BLaER1 treated with 17β-estradiol and CSF1 and Interleukin-3, amounts not matched to agents 10 nM and 100 nM (cell line): ENCODE measurements at regions not wholly inside any gene's neighbourhood (a gene's known extent, or its start where the extent isn't known, plus 50 kb on each side); places are given as distances from the start of the nearest gene placed in this dataset.
A peak's percentile ranks its signal among the peaks of the same experiment; 100 is the strongest.

Experiments used
- H3K27ac ChIP-seq, 11 experiments: shearing (Covaris generic); formaldehyde crosslinking; 2 replicates each; pipeline ENCODE4 v1.8.1; 2022
- H3K27me3 ChIP-seq, 11 experiments: shearing (Covaris generic); formaldehyde crosslinking; 2 replicates each; pipeline ENCODE4 v1.8.1; 2022
- H3K36me3 ChIP-seq, 11 experiments: shearing (Covaris generic); formaldehyde crosslinking; 2 replicates each; pipeline ENCODE4 v1.8.1; 2022
- H3K4me1 ChIP-seq, 10 experiments: shearing (Covaris generic); formaldehyde crosslinking; 2 replicates each; pipeline ENCODE4 v1.8.1; 2022
- H3K4me2 ChIP-seq, 11 experiments: shearing (Covaris generic); formaldehyde crosslinking; 2 replicates each; pipeline ENCODE4 v1.8.1; 2022
- H3K4me3 ChIP-seq, 10 experiments: shearing (Covaris generic); formaldehyde crosslinking; 2 replicates each; pipeline ENCODE4 v1.8.1; 2022
- H3K9ac ChIP-seq, 11 experiments: shearing (Covaris generic); formaldehyde crosslinking; 2 replicates each; pipeline ENCODE4 v1.8.1; 2022
- H3K9me3 ChIP-seq, 11 experiments: shearing (Covaris generic); formaldehyde crosslinking; replicated peaks in 1 of 11; 2 replicates each; pipeline ENCODE4 v1.8.1; 2022
- H4K20me1 ChIP-seq, 11 experiments: shearing (Covaris generic); formaldehyde crosslinking; 2 replicates each; pipeline ENCODE4 v1.8.1; 2022
- Cebpa-rat ChIP-seq, 11 experiments: shearing (Covaris generic); IDR thresholded peaks; 2 replicates each; pipeline ENCODE4 v1.8.1; 2022

DNA sequence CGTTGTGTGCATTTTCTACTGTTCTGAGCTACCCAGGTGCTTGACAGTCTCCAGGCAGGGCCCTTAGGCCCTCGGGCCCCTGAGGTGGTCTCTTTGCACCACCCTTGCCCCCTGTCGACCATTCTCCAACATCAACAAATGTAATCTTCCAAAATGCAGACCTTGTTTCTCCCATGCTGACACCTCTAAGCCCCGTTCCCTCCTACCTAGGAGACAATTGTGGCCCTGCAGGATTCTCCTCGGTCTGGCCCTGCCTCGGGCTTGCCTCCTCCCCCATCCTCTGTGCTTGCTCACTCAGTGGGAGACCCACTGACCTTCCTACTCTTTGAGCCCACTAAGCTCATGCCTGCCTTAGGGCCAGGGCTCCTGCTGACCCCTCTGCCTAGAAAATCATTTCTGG, 104.2 kb upstream of the TARDBP start:
- peaks cover 37 to 80% (median 66%) of the 10 kb centered on the region in 10 experiments for H3K4me1 ChIP-seq
- H3K9ac ChIP-seq: no peak overlapping the region; a peak in 1 of 22 replicates
- H3K27me3 ChIP-seq: peaks cover 19 to 54% (median 29%) of the 10 kb centered on the region in 11 experiments
- no peaks in the 10 kb centered on the region for H3K9me3 ChIP-seq
- H3K4me2 ChIP-seq: peak overlapping the region in 6 of 11 experiments; percentile 0 to 44 (median 8); a peak in 3 of 22 replicates
- H4K20me1 ChIP-seq: peaks cover 0 to 19% (median 0%) of the 10 kb centered on the region in 11 experiments; a peak in 6 of 22 replicates
- no peaks in the 10 kb centered on the region for H3K36me3 ChIP-seq
- TF ChIP-seq Cebpa-rat (IDR thresholded peaks at IDR 0.05): no peak
- H3K4me3 ChIP-seq: no peak overlapping the region
- peak overlapping the region in 1 of 11 experiments; percentile 24; a peak in 3 of 22 replicates for H3K27ac ChIP-seq

DNA sequence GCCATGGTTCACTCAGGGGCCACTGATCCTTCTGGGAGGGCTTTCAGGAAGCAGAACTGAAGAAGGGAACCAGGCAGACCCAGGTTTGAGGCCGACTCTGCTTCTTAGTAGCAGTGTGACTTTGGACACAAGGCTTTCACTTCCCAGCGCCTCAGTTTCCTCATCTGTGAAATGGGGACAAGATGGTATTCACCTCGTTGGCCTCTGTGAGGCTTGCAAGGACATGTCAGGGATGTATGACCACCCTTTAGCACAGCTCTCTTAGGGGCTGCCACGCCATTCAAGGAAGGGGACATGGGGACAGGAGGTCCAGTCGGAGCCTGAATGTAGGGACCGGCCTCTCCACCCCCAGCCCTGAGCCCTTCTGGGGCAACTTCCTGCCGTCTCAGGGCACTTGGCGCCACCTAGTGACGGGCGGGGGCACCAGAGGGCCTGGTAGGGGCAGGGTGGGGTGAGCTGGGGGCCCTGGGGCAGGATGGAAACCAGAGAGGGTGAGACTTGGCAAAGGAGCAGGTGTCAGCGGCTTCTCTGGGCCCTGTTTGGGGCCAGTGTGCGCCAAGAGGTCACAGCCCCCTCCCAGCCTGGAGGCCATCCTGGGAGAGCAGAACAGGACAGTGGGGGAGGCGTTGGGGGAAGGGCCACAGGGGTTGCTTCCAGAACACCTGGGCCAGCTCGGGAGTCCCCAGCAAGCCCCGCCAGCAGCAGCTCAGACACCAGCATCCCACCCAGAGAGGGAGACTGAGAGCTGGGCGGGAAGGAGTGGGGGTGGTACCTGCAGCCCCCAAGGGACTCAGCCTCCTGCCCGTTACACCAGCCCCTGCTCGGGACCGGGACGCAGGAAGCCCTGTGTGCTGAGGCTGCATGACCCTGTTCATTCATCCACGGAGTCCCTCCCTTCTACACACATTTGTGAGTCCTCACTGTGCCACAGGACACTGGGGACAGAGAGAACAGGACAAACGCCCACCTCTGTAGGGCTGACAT, 102.5 kb upstream of the TARDBP start:
- Histone ChIP-seq H3K9ac (peak overlapping the region in 9 of 11 experiments; percentile 19 to 56 (median 32); a peak in 12 of 22 replicates), H3K9me3 (no peaks in the 10 kb centered on the region), H3K4me2 (peak overlapping the region; percentile 42 to 96 (median 90); a peak in 21 of 22 replicates), H4K20me1 (peaks cover 0 to 18% (median 0%) of the 10 kb centered on the region in 11 experiments; a peak in 6 of 22 replicates), H3K4me1 (peaks cover 20 to 72% (median 53%) of the 10 kb centered on the region in 10 experiments), H3K27ac (peak overlapping the region in 5 of 11 experiments; percentile 35 to 65 (median 47); a peak in 11 of 22 replicates), H3K27me3 (peaks cover 19 to 61% (median 44%) of the 10 kb centered on the region in 11 experiments), H3K4me3 (no peak overlapping the region), H3K36me3 (no peaks in the 10 kb centered on the region)
- TF ChIP-seq Cebpa-rat (IDR thresholded peaks at IDR 0.05): no peak

DNA sequence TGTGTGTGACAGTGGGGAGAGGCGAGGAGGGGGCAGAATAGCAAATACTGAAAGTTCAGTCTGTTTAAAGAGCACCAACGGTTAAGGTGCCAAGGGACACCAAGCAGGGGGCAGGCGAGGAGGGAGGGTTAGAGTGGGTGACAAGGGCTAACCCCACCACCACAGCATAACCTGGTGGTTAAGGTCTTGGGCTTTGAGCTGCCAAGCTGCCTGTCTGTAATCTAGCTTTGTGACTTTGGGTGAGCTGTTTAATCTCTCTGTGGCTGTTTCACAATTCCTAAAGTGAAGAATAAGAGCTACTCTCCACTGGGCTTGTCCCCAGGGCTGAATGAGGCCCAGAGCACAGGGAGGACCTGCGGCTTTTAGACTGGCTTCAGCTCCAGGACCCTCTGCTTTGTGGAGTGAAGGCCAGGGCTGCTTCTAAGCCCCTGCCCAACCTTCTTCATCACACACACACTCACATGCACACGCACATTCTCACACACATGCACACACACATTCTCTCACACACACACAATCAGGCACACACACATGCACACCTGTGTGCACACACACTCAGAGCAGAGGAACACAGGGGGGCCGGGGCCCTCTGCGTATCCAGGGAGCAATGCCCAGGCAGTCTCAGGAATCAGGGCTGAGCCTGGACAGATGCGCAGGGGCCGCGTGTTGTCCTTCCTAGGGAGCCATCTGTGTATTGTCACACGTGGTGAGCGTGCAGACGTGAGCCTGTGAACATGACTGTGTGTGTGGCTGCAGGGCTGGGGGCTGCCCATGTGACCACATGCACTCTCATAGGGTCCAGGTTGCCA, 101.6 kb upstream of the TARDBP start:
- Histone ChIP-seq H3K27me3 (peaks cover 19 to 65% (median 46%) of the 10 kb centered on the region in 11 experiments), H3K4me3 (no peak overlapping the region), H3K4me2 (peak overlapping the region; percentile 42 to 96 (median 90); a peak in 20 of 22 replicates), H3K36me3 (no peaks in the 10 kb centered on the region), H3K27ac (peak overlapping the region in 3 of 11 experiments; percentile 35 to 65 (median 44); a peak in 5 of 22 replicates), H4K20me1 (peaks cover 0 to 18% (median 0%) of the 10 kb centered on the region in 11 experiments; a peak in 6 of 22 replicates), H3K9ac (peak overlapping the region in 9 of 11 experiments; percentile 11 to 56 (median 25); a peak in 9 of 22 replicates), H3K4me1 (peaks cover 13 to 72% (median 52%) of the 10 kb centered on the region in 10 experiments), H3K9me3 (no peaks in the 10 kb centered on the region)
- TF ChIP-seq Cebpa-rat (IDR thresholded peaks at IDR 0.05): no peak

DNA sequence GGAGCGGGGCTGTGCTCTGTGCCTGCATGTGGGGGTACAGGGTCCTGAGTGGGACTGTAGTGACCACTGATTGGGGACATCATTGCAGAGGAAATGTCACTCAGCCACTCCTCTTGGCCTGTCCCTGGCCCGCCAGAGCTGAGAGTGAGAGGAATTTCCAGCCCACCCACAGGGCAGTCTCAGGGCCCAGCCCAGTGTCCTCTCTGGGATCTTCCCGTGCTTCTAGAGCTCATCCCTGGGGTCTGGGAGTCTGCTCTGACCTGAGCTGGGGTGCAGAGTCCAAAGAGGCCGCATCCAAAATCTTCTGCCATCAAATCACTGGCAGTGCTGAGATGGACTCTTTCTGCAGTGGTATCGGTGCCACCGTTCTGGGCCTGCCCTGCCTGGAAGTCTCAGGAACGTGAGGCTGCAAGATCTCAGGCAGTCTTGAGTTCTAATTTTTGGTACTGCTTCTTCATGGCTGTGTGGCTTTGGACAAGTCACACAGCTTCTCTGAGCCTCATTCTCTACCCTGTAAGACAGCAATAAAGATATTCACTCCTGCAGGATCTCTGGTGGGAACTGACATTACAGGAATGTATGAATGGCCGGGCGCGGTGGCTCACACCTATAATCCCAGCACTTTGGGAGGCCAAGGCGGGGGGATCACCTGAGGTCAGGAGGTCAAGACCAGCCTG, 100.8 kb upstream of the TARDBP start:
- no peak for TF ChIP-seq Cebpa-rat (IDR thresholded peaks at IDR 0.05)
- H3K4me1 ChIP-seq: peaks cover 8 to 72% (median 52%) of the 10 kb centered on the region in 10 experiments; a peak in 19 of 20 replicates
- peaks cover 18 to 65% (median 48%) of the 10 kb centered on the region in 11 experiments for H3K27me3 ChIP-seq
- H3K36me3 ChIP-seq: no peaks in the 10 kb centered on the region
- no peak overlapping the region for H3K9ac ChIP-seq
- no peak overlapping the region for H3K4me3 ChIP-seq
- peaks cover 0 to 18% (median 0%) of the 10 kb centered on the region in 11 experiments; a peak in 6 of 22 replicates for H4K20me1 ChIP-seq
- H3K4me2 ChIP-seq: peak overlapping the region in 6 of 11 experiments; percentile 89 to 96 (median 94); a peak in 9 of 22 replicates
- no peak overlapping the region for H3K27ac ChIP-seq
- H3K9me3 ChIP-seq: no peaks in the 10 kb centered on the region

DNA sequence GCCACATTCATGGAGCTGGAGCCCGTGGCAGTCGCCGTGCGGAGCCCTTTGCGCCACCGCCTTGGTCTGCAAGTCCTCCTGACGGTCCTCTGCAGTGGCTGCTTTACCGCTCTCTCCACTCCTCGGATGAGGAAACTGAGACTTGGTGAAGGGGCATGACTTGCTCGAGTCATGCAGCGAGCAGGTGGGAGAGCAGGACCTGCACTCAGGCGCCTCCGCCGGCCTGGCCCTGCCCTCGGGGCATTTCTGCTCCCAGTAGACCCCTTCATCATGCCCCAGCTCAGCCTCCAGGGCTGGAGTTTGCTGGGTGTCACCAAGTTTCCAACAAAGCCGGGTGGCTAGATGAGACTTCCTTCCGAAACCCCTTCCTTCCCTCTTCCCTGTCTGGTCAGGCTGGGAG, 100.0 kb upstream of the TARDBP start:
- Histone ChIP-seq H3K4me1 (peaks cover 12 to 73% (median 53%) of the 10 kb centered on the region in 10 experiments; a peak in 19 of 20 replicates), H3K36me3 (no peaks in the 10 kb centered on the region), H3K9me3 (no peaks in the 10 kb centered on the region), H3K27ac (no peak overlapping the region), H3K4me3 (no peak overlapping the region), H3K4me2 (no peak overlapping the region), H3K27me3 (peaks cover 11 to 64% (median 45%) of the 10 kb centered on the region in 11 experiments; a peak in 21 of 22 replicates), H3K9ac (no peak overlapping the region), H4K20me1 (peaks cover 0 to 18% (median 0%) of the 10 kb centered on the region in 11 experiments; a peak in 6 of 22 replicates)
- no peak for TF ChIP-seq Cebpa-rat (IDR thresholded peaks at IDR 0.05)

DNA sequence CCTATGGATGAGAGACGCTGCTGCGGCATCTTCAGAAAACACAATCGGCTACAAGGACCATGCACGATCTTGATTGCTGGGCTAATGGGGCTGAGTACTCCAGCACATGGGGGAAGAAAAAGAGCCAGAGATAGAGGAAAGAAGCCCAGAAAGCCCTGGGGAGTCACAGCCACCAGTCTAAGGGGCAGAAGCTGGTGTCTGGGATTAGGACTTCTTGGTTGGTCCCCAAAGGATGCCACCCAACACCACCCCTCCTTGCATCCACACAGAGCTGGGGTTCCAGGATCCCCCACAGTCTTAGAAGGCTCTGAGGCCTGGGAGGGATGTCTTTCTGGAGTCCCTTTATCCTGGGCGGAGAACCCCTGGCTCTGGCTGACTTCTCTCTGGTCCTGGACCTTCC, 98.4 kb upstream of the TARDBP start:
- Histone ChIP-seq H3K9ac (no peak overlapping the region), H3K4me2 (peak overlapping the region in 4 of 11 experiments; percentile 18 to 36 (median 26); a peak in 3 of 22 replicates), H3K9me3 (peaks cover 0 to 2% (median 0%) of the 10 kb centered on the region in 11 experiments; a peak in 3 of 22 replicates), H4K20me1 (peaks cover 0 to 26% (median 6%) of the 10 kb centered on the region in 11 experiments; a peak in 9 of 22 replicates), H3K36me3 (no peaks in the 10 kb centered on the region), H3K4me3 (no peak overlapping the region), H3K4me1 (peaks cover 25 to 78% (median 58%) of the 10 kb centered on the region in 10 experiments), H3K27ac (no peak overlapping the region), H3K27me3 (peaks cover 13 to 53% (median 34%) of the 10 kb centered on the region in 11 experiments; a peak in 21 of 22 replicates)
- no peak for TF ChIP-seq Cebpa-rat (IDR thresholded peaks at IDR 0.05)

DNA sequence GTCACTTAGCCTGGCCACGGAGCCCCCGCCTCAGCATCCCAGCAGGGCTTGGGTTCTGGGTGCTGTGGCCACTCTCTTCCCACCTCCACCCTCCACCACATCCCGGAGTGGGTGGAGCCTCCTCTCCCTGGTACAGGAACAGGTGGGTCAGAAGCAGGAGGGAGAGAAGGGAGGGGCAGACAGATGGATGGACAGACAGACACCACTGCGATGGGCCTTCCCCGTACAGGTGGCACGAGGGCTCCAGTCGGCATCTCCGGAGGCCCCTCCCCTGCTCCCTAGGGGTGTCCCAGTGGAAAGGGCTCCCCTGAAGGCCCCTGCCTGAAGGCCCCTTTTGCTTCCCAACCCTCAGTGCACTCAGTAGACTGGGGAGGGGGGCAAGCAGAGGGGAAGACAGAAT, 96.9 kb upstream of the TARDBP start:
- Histone ChIP-seq H4K20me1 (peaks cover 0 to 19% (median 6%) of the 10 kb centered on the region in 11 experiments; a peak in 9 of 22 replicates), H3K9me3 (peaks cover 0 to 15% (median 6%) of the 10 kb centered on the region in 11 experiments; a peak in 10 of 22 replicates), H3K4me3 (no peak overlapping the region), H3K4me2 (peak overlapping the region in 9 of 11 experiments; percentile 23 to 87 (median 79); a peak in 18 of 22 replicates), H3K9ac (peak overlapping the region in 1 of 11 experiments; percentile 31; a peak in 1 of 22 replicates), H3K27ac (no peak overlapping the region), H3K36me3 (no peaks in the 10 kb centered on the region), H3K27me3 (peaks cover 7 to 53% (median 34%) of the 10 kb centered on the region in 11 experiments; a peak in 21 of 22 replicates), H3K4me1 (peaks cover 19 to 65% (median 42%) of the 10 kb centered on the region in 10 experiments)
- no peak for TF ChIP-seq Cebpa-rat (IDR thresholded peaks at IDR 0.05)
